Lower leg skin (tissue), 4 donors: ENCODE measurements at regions not wholly inside any gene's neighbourhood (a gene's known extent, or its start where the extent isn't known, plus 50 kb on each side); places are given as distances from the start of the nearest gene placed in this dataset.

Experiments
- DNase-seq, 2 donors: peaks; one replicate each; pipeline ENCODE4 v3.0.0-alpha.2; 2019; ENCODE audit warnings: low spot score in 2 of 2
- H3K4me3 ChIP-seq: fragments of 200-600 bp; sonication (generic); 2 replicates; pipeline ENCODE4 v1.5.1; 2017; ENCODE audit warnings: mild to moderate bottlenecking, low read depth; ENCODE audit not compliant: poor library complexity, severe bottlenecking
- CTCF ChIP-seq, 3 donors: fragments of 450-650 bp; IDR thresholded peaks; one replicate each; pipeline ENCODE4 v1.5.1; 2016; ENCODE audit warnings: antibody characterized with exemption in 3 of 3, mild to moderate bottlenecking in 3 of 3, moderate library complexity in 2 of 3
- POLR2A ChIP-seq, 2 donors: fragments of 450-650 bp; IDR thresholded peaks; one replicate each; pipeline ENCODE4 v1.6.1; 2016 to 2017; ENCODE audit warnings: antibody characterized with exemption in 2 of 2, mild to moderate bottlenecking in 1 of 2, moderate library complexity in 1 of 2
- WGBS, 2 donors: methylation state at CpG; one replicate each; pipeline ENCODE4 v1.1.5; 2018; 5-methylcytosine and 5-hydroxymethylcytosine counted together
- intact Hi-C: fragments of 100-400 bp; cut with DNase I; formaldehyde crosslinking; loops from one replicate; pipeline ENCODE4 v1.15.0; 2023; ENCODE audit warnings: low total_unique reads

GRCh38 chr11:119859684-119860083 lies 130.7 kb upstream of the NECTIN1 start:
- no peak for TF ChIP-seq CTCF (IDR thresholded peaks at IDR 0.05)
- TF ChIP-seq POLR2A (IDR thresholded peaks at IDR 0.05), result no peak
- 77 to 80% methylated on average over 4 of the region's 4 CpGs for WGBS, 2 donors
- no peak overlapping the region for H3K4me3 ChIP-seq
- DNase-seq, result no peak
- intact Hi-C loops, result no loop called here

- no peak for DNase-seq
- 31 to 36% methylated on average over 12 of the region's 12 CpGs for WGBS, 2 donors
- TF ChIP-seq CTCF (IDR thresholded peaks at IDR 0.05) (no peak), POLR2A (IDR thresholded peaks at IDR 0.05) (no peak)
- no peak overlapping the region for H3K4me3 ChIP-seq
- intact Hi-C loops, result no loop called here
Measured at GRCh38 chr11:119858288-119858687, 129.3 kb upstream of the NECTIN1 start.

- H3K4me3 ChIP-seq, result no peak overlapping the region
- 69 to 80% methylated on average over 10 of the region's 10 CpGs for WGBS, 2 donors
- intact Hi-C loops, result no loop called here
- no peak for DNase-seq
- TF ChIP-seq POLR2A (IDR thresholded peaks at IDR 0.05) (no peak), CTCF (IDR thresholded peaks at IDR 0.05) (no peak)
Measured at GRCh38 chr11:119856681-119857485, 127.9 kb upstream of the NECTIN1 start.

- H3K4me3 ChIP-seq, result no peak overlapping the region
- WGBS, 2 donors, result 65 to 92% methylated on average over 1 of the region's 1 CpG
- no peak for DNase-seq
- TF ChIP-seq CTCF (IDR thresholded peaks at IDR 0.05), result no peak
- TF ChIP-seq POLR2A (IDR thresholded peaks at IDR 0.05), result no peak
- intact Hi-C loops, result no loop called here
Measured at GRCh38 chr11:119855066-119855465, 126.1 kb upstream of the NECTIN1 start.

- WGBS, 2 donors, result 68 to 70% methylated on average over 7 of the region's 7 CpGs
- H3K4me3 ChIP-seq, result no peak overlapping the region
- DNase-seq, result no peak
- no peak for TF ChIP-seq CTCF (IDR thresholded peaks at IDR 0.05)
- TF ChIP-seq POLR2A (IDR thresholded peaks at IDR 0.05), result no peak
- intact Hi-C loops, result no loop called here
Measured at GRCh38 chr11:119854521-119854920, 125.5 kb upstream of the NECTIN1 start.
